Progenitor cell of endocrine pancreas (in vitro differentiated cells): ENCODE measurements at regions not wholly inside any gene's neighbourhood (a gene's known extent, or its start where the extent isn't known, plus 50 kb on each side); places are given as distances from the start of the nearest gene placed in this dataset.

Experiments used
- DNase-seq: peaks from one replicate; pipeline ENCODE4 v3.0.0; 2021; ENCODE audit warnings: low spot score; ENCODE audit not compliant: unreplicated experiment
- H3K27ac Mint-ChIP-seq: 2 replicates; pipeline ENCODE4 v1.8.0; 2021; ENCODE audit warnings: mild to moderate bottlenecking, moderate library complexity, mixed read lengths
- H3K27me3 Mint-ChIP-seq: 2 replicates; pipeline ENCODE4 v1.8.0; 2021; ENCODE audit warnings: mixed read lengths
- H3K36me3 Mint-ChIP-seq: 2 replicates; pipeline ENCODE4 v1.8.0; 2022; ENCODE audit warnings: mixed read lengths; ENCODE audit not compliant: insufficient read depth
- H3K4me1 Mint-ChIP-seq: 2 replicates; pipeline ENCODE4 v1.8.0; 2021; ENCODE audit warnings: low read depth, mixed read lengths
- H3K4me3 Mint-ChIP-seq: 2 replicates; pipeline ENCODE4 v1.8.0; 2021; ENCODE audit warnings: low read depth, mild to moderate bottlenecking, moderate library complexity, mixed read lengths
- H3K9me3 Mint-ChIP-seq: 2 replicates; pipeline ENCODE4 v1.8.0; 2021; ENCODE audit warnings: low read depth, mixed read lengths
- CTCF ChIP-seq: fragments of 200-600 bp; sonication (generic); IDR thresholded peaks from one replicate; pipeline ENCODE4 v1.5.0; 2021; ENCODE audit warnings: antibody characterized with exemption, mild to moderate bottlenecking; ENCODE audit not compliant: unreplicated experiment

GRCh38 chr13:105545811-105546210, 989.7 kb downstream of the EFNB2 start:
- Mint-ChIP-seq H3K27me3 (peaks cover 10% of the 10 kb centered on the region), H3K36me3 (no peaks in the 10 kb centered on the region), H3K4me1 (no peaks in the 10 kb centered on the region), H3K27ac (no peak overlapping the region), H3K4me3 (no peak overlapping the region), H3K9me3 (no peaks in the 10 kb centered on the region)
- TF ChIP-seq CTCF, result no peak
- no peak for DNase-seq

- H3K36me3 Mint-ChIP-seq, result no peaks in the 10 kb centered on the region
- H3K9me3 Mint-ChIP-seq, result no peaks in the 10 kb centered on the region
- no peak overlapping the region for H3K4me3 Mint-ChIP-seq
- DNase-seq, result no peak
- no peak for TF ChIP-seq CTCF
- H3K27ac Mint-ChIP-seq, result no peak overlapping the region
- peaks cover 4% of the 10 kb centered on the region for H3K27me3 Mint-ChIP-seq
- H3K4me1 Mint-ChIP-seq, result no peaks in the 10 kb centered on the region
These were observed 991.7 kb downstream of the EFNB2 start for GRCh38 chr13:105543742-105544141.

- H3K27me3 Mint-ChIP-seq, result peaks cover 4% of the 10 kb centered on the region
- DNase-seq, result no peak
- H3K4me1 Mint-ChIP-seq, result no peaks in the 10 kb centered on the region
- no peak overlapping the region for H3K27ac Mint-ChIP-seq
- H3K9me3 Mint-ChIP-seq, result no peaks in the 10 kb centered on the region
- H3K4me3 Mint-ChIP-seq, result no peak overlapping the region
- TF ChIP-seq CTCF, result no peak
- no peaks in the 10 kb centered on the region for H3K36me3 Mint-ChIP-seq
These were observed 993.9 kb downstream of the EFNB2 start for GRCh38 chr13:105541565-105541964.

- H3K36me3 Mint-ChIP-seq, result no peaks in the 10 kb centered on the region
- H3K27ac Mint-ChIP-seq, result peak overlapping the region; percentile 6
- no peak for TF ChIP-seq CTCF
- DNase-seq, result no peak
- no peak overlapping the region for H3K4me3 Mint-ChIP-seq
- H3K4me1 Mint-ChIP-seq, result no peaks in the 10 kb centered on the region
- peaks cover 4% of the 10 kb centered on the region for H3K9me3 Mint-ChIP-seq
- H3K27me3 Mint-ChIP-seq, result peaks cover 13% of the 10 kb centered on the region
These were observed 997.1 kb downstream of the EFNB2 start for GRCh38 chr13:105538346-105538745.

GRCh38 chr13:105537113-105537512, 998.3 kb downstream of the EFNB2 start:
- H3K27me3 Mint-ChIP-seq, result peaks cover 24% of the 10 kb centered on the region

More at GRCh38 chr13:105537113-105537512, 998.3 kb downstream of the EFNB2 start:
- DNase-seq, result no peak
- H3K27ac Mint-ChIP-seq, result no peak overlapping the region
- no peaks in the 10 kb centered on the region for H3K36me3 Mint-ChIP-seq
- peaks cover 4% of the 10 kb centered on the region for H3K9me3 Mint-ChIP-seq
- no peak for TF ChIP-seq CTCF
- H3K4me1 Mint-ChIP-seq, result no peaks in the 10 kb centered on the region
- no peak overlapping the region for H3K4me3 Mint-ChIP-seq
